HG02973 (cell line): ENCODE measurements at regions not wholly inside any gene's neighbourhood (a gene's known extent, or its start where the extent isn't known, plus 50 kb on each side); places are given as distances from the start of the nearest gene placed in this dataset.
"Not testable (repeated sequence)": the region's sequence is repeated elsewhere in the genome, so short reads cannot be mapped to it uniquely, and the experiment has no call there.

ENCODE experiments used
- ATAC-seq: cut with Tn5 transposase; IDR thresholded peaks from one replicate; pipeline ENCODE4 v1.9.1; 2021; ENCODE audit warnings: moderate library complexity; ENCODE audit not compliant: unreplicated experiment

- ATAC-seq, result no peak
These were observed 1271.3 kb downstream of the EFNA5 start for GRCh38 chr5:106399391-106399790.

- no peak for ATAC-seq
These were observed 1273.0 kb downstream of the EFNA5 start for GRCh38 chr5:106397700-106398099.

GRCh38 chr5:106393276-106393675 lies 1277.5 kb downstream of the EFNA5 start:
- no peak for ATAC-seq

GRCh38 chr5:106392766-106393165 lies 1278.0 kb downstream of the EFNA5 start:
- ATAC-seq, result no peak

- ATAC-seq, result not testable (repeated sequence)
These were observed 1283.0 kb downstream of the EFNA5 start for GRCh38 chr5:106387767-106388166.

GRCh38 chr5:106386287-106386686 lies 1284.5 kb downstream of the EFNA5 start:
- ATAC-seq, result no peak

- no peak for ATAC-seq
These were observed 1290.0 kb downstream of the EFNA5 start for GRCh38 chr5:106380736-106381135.

GRCh38 chr5:106376522-106376921 lies 1294.2 kb downstream of the EFNA5 start:
- no peak for ATAC-seq

- ATAC-seq, result no peak
These were observed 1295.8 kb downstream of the EFNA5 start for GRCh38 chr5:106374956-106375355.

- no peak for ATAC-seq
These were observed 1302.7 kb downstream of the EFNA5 start for GRCh38 chr5:106368021-106368420.

- ATAC-seq, result no peak
These were observed 1303.5 kb downstream of the EFNA5 start for GRCh38 chr5:106367281-106367680.

- no peak for ATAC-seq
These were observed 1307.2 kb downstream of the EFNA5 start for GRCh38 chr5:106363578-106363977.

GRCh38 chr5:106361905-106362304 lies 1308.8 kb downstream of the EFNA5 start:
- no peak for ATAC-seq

GRCh38 chr5:106331415-106331814 lies 1339.3 kb downstream of the EFNA5 start:
- ATAC-seq, result no peak

- no peak for ATAC-seq
These were observed 1346.4 kb downstream of the EFNA5 start for GRCh38 chr5:106324356-106324755.

- ATAC-seq, result no peak
These were observed 1349.5 kb downstream of the EFNA5 start for GRCh38 chr5:106321242-106321641.

GRCh38 chr5:106314221-106314824 lies 1356.4 kb downstream of the EFNA5 start:
- ATAC-seq, result no peak

GRCh38 chr5:106312360-106312759 lies 1358.4 kb downstream of the EFNA5 start:
- no peak for ATAC-seq

GRCh38 chr5:106311230-106311915 lies 1359.4 kb downstream of the EFNA5 start:
- ATAC-seq, result no peak

GRCh38 chr5:106307265-106307664 lies 1363.5 kb downstream of the EFNA5 start:
- ATAC-seq, result no peak

- ATAC-seq, result no peak
These were observed 1364.3 kb downstream of the EFNA5 start for GRCh38 chr5:106306313-106307028.

- no peak for ATAC-seq
These were observed 1366.8 kb downstream of the EFNA5 start for GRCh38 chr5:106303911-106304310.
